Loucy (cell line): ENCODE measurements at regions not wholly inside any gene's neighbourhood (a gene's known extent, or its start where the extent isn't known, plus 50 kb on each side); places are given as distances from the start of the nearest gene placed in this dataset.

Experiments
- CTCF ChIP-seq: fragments of 200-600 bp; sonication (generic); conservative IDR thresholded peaks from 2 replicates; pipeline ENCODE4 v1.5.1; 2014; ENCODE audit warnings: mild to moderate bottlenecking, antibody characterized with exemption, low read length
- EZH2phosphoT487 ChIP-seq: fragments of 200-600 bp; IDR thresholded peaks from 2 replicates; pipeline ENCODE4 v1.6.1; 2018; ENCODE audit warnings: antibody characterized with exemption, mild to moderate bottlenecking, moderate library complexity, borderline replicate concordance

- no peak for TF ChIP-seq CTCF
- no peak for TF ChIP-seq EZH2phosphoT487
Observed at GRCh38 chrX:22534643-22535042, 261.9 kb downstream of the CBLL2 start.
